Caco-2 (cell line): ENCODE measurements at regions not wholly inside any gene's neighbourhood (a gene's known extent, or its start where the extent isn't known, plus 50 kb on each side); places are given as distances from the start of the nearest gene placed in this dataset.

Experiments
- BruUV-seq: library from RNA; stranded (reverse); fragments of 400-500 nt; replicated peaks from 2 replicates; lab custom pipeline; 2021; lab: Mats Ljungman, UMichigan
- CTCF ChIA-PET: fragments of 300-600 bp; sonication (Branson Sonifier 250); formaldehyde crosslinking; loops from one replicate; lab custom pipeline; 2022; ENCODE audit warnings: antibody characterized with exemption; lab: Charles Lee
- POLR2A ChIA-PET: fragments of 300-600 bp; sonication (Branson Sonifier 250); formaldehyde crosslinking; loops from one replicate; lab custom pipeline; 2022; ENCODE audit warnings: antibody characterized with exemption; lab: Charles Lee
- DNase-seq, 2 experiments: peaks; one replicate each; pipeline versions ENCODE4 v3.0.0 to v3.0.0-alpha.2; 2020 to 2022
- H3K27me3 ChIP-seq: replicated peaks from 2 replicates; pipeline ENCODE4 v1.6.0; 2011; ENCODE audit warnings: low read length; ENCODE audit not compliant: control insufficient read depth, insufficient read depth
- H3K36me3 ChIP-seq: 2 replicates; pipeline ENCODE4 v1.5.1; 2011; ENCODE audit warnings: low read length; ENCODE audit not compliant: control insufficient read depth, insufficient read depth
- H3K4me1 ChIP-seq: fragments of 250-450 bp; sonication (Bioruptor Pico); 2 replicates; pipeline ENCODE4 v1.5.1; 2020; ENCODE audit warnings: mild to moderate bottlenecking
- H3K4me3 ChIP-seq: 2 replicates; pipeline ENCODE4 v1.5.1; 2011; ENCODE audit warnings: low read depth, mild to moderate bottlenecking, control low read depth, low read length
- H3K9me3 ChIP-seq: fragments of 250-450 bp; sonication (Bioruptor Pico); 2 replicates; pipeline ENCODE4 v1.5.1; 2020; ENCODE audit warnings: mild to moderate bottlenecking, moderate library complexity
- H3K27ac Mint-ChIP-seq: one replicate; pipeline ENCODE4 v1.8.0; 2022; ENCODE audit warnings: mixed read lengths; ENCODE audit not compliant: unreplicated experiment
- H3K27me3 Mint-ChIP-seq: one replicate; pipeline ENCODE4 v1.8.0; 2022; ENCODE audit warnings: mixed read lengths; ENCODE audit not compliant: insufficient read depth, unreplicated experiment
- H3K36me3 Mint-ChIP-seq: one replicate; pipeline ENCODE4 v1.8.0; 2022; ENCODE audit warnings: mild to moderate bottlenecking, mixed read lengths; ENCODE audit not compliant: insufficient read depth, unreplicated experiment
- H3K4me1 Mint-ChIP-seq: one replicate; pipeline ENCODE4 v1.8.0; 2022; ENCODE audit warnings: low read depth, mixed read lengths; ENCODE audit not compliant: unreplicated experiment
- H3K4me3 Mint-ChIP-seq: one replicate; pipeline ENCODE4 v1.8.0; 2022; ENCODE audit warnings: mild to moderate bottlenecking, moderate library complexity, mixed read lengths; ENCODE audit not compliant: unreplicated experiment
- H3K9me3 Mint-ChIP-seq: one replicate; pipeline ENCODE4 v1.8.0; 2022; ENCODE audit warnings: mixed read lengths; ENCODE audit not compliant: unreplicated experiment
- CTCF ChIP-seq, 2 experiments: fragments of 200-600 bp in 1 of 2; IDR thresholded peaks; 1 replicate in 1 of 2; 2 replicates in 1 of 2; pipeline versions ENCODE4 v1.5.1 to v1.8.0; 2011 to 2022; ENCODE audit warnings: antibody characterized with exemption in 1 of 2, control low read depth in 1 of 2, inconsistent platforms in 1 of 2, low read depth in 1 of 2, low read length in 1 of 2, mild to moderate bottlenecking in 1 of 2, moderate library complexity in 1 of 2; ENCODE audit not compliant: insufficient read depth in 1 of 2, severe bottlenecking in 1 of 2, unreplicated experiment in 1 of 2
- intact Hi-C: fragments of 100-400 bp; cut with micrococcal nuclease; formaldehyde crosslinking; loops from one replicate; pipeline ENCODE4 v1.10.0; 2022; ENCODE audit not compliant: unreplicated experiment

GRCh38 chr6:78438135-78438534 is 429.2 kb upstream of the IRAK1BP1 start:
- Histone ChIP-seq H3K9me3 (no peaks in the 10 kb centered on the region), H3K27me3 (no peaks in the 10 kb centered on the region), H3K36me3 (no peaks in the 10 kb centered on the region), H3K4me1 (no peaks in the 10 kb centered on the region), H3K4me3 (no peak overlapping the region)
- Mint-ChIP-seq H3K36me3 (no peaks in the 10 kb centered on the region), H3K4me1 (no peaks in the 10 kb centered on the region), H3K27ac (no peak overlapping the region), H3K9me3 (no peaks in the 10 kb centered on the region), H3K4me3 (no peak overlapping the region), H3K27me3 (peaks cover 7% of the 10 kb centered on the region)
- BruUV-seq: no TSS peak
- POLR2A ChIA-PET: no interaction called here
- CTCF ChIA-PET: no interaction called here
- DNase-seq: no peak
- TF ChIP-seq CTCF (IDR thresholded peaks at IDR 0.05; ENCODE audit: insufficient read depth in 1 of 2, low read depth in 1 of 2, low read length in 1 of 2, severe bottlenecking in 1 of 2, unreplicated experiment in 1 of 2): no peak
- intact Hi-C loops: loop anchor here (5.0 kb wide), 1 partner anchor 94 kb away; no protein-coding TSS in a partner anchor

GRCh38 chr6:78460711-78461110 is 406.6 kb upstream of the IRAK1BP1 start:
- no peak overlapping the region for H3K27ac Mint-ChIP-seq
- Histone ChIP-seq H3K36me3 (no peaks in the 10 kb centered on the region), H3K27me3 (no peaks in the 10 kb centered on the region), H3K9me3 (no peaks in the 10 kb centered on the region), H3K4me3 (no peak overlapping the region), H3K4me1 (no peaks in the 10 kb centered on the region)
- H3K36me3 Mint-ChIP-seq: no peaks in the 10 kb centered on the region
- no peaks in the 10 kb centered on the region for H3K9me3 Mint-ChIP-seq
- intact Hi-C loops: no loop called here
- H3K27me3 Mint-ChIP-seq: peaks cover 3% of the 10 kb centered on the region
- no peak for DNase-seq
- no TSS peak for BruUV-seq
- no peak overlapping the region for H3K4me3 Mint-ChIP-seq
- H3K4me1 Mint-ChIP-seq: peaks cover 6% of the 10 kb centered on the region
- POLR2A ChIA-PET: no interaction called here
- CTCF ChIA-PET: no interaction called here
- TF ChIP-seq CTCF (IDR thresholded peaks at IDR 0.05; ENCODE audit: insufficient read depth in 1 of 2, low read depth in 1 of 2, low read length in 1 of 2, severe bottlenecking in 1 of 2, unreplicated experiment in 1 of 2): no peak

- DNase-seq: no peak
- Mint-ChIP-seq H3K9me3 (no peaks in the 10 kb centered on the region), H3K4me1 (peaks cover 6% of the 10 kb centered on the region), H3K27ac (no peak overlapping the region), H3K27me3 (peaks cover 3% of the 10 kb centered on the region), H3K36me3 (no peaks in the 10 kb centered on the region), H3K4me3 (no peak overlapping the region)
- CTCF ChIA-PET: no interaction called here
- Histone ChIP-seq H3K9me3 (no peaks in the 10 kb centered on the region), H3K36me3 (no peaks in the 10 kb centered on the region), H3K4me1 (no peaks in the 10 kb centered on the region), H3K27me3 (no peaks in the 10 kb centered on the region), H3K4me3 (no peak overlapping the region)
- intact Hi-C loops: no loop called here
- BruUV-seq: no TSS peak
- POLR2A ChIA-PET: no interaction called here
- TF ChIP-seq CTCF (IDR thresholded peaks at IDR 0.05; ENCODE audit: insufficient read depth in 1 of 2, low read depth in 1 of 2, low read length in 1 of 2, severe bottlenecking in 1 of 2, unreplicated experiment in 1 of 2): no peak
These were observed 404.6 kb upstream of the IRAK1BP1 start for GRCh38 chr6:78462728-78463127.
